ENCODE measurements at regions not wholly inside any gene's neighbourhood (a gene's known extent, or its start where the extent isn't known, plus 50 kb on each side); places are given as distances from the start of the nearest gene placed in this dataset.
A peak's percentile ranks its signal among the peaks of the same experiment; 100 is the strongest.
"Not testable (repeated sequence)": the region's sequence is repeated elsewhere in the genome, so short reads cannot be mapped to it uniquely, and the experiment has no call there.

DNA sequence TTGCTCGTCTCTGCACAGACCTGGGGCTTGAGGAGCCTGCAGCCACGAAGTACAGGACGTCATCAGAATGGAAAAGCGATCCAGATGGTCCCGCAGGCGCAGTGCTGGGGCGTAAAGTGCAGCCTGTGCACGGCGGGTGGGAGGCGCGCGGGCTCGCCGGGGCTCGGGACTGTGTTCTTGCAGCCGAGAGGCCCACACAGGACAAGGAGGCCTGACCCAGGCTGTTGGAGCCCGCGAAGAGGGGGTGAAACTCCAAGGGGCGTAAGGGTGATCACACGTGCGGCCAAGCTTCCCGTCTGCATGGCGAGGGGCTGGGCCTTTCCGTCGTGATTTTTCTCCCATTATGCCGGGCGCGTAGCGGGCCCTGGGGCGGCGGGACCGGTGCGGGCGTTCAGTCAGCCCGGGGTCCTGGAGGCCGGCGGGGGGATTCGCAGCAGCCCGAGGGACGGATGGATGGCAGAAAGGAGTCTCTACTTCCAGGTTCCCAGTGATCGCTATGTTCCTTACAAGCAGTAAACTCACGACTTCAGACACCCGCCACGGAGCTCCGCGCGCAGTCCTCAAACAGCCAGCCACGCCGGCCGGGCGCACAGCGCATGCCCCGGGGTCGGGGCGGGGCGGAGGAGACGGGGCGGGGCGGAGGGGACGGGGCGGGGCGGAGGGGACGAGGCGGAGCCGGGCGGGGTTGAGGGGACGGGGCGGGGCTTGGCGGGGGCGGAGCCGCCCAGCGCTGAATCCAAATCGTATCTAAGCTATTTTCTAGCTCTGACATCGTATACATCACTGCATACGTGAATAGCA, 141.0 kb upstream of the KCNJ18 start:
- peak; percentile 86 for DNase-seq (ENCODE audit: low read depth)

DNA sequence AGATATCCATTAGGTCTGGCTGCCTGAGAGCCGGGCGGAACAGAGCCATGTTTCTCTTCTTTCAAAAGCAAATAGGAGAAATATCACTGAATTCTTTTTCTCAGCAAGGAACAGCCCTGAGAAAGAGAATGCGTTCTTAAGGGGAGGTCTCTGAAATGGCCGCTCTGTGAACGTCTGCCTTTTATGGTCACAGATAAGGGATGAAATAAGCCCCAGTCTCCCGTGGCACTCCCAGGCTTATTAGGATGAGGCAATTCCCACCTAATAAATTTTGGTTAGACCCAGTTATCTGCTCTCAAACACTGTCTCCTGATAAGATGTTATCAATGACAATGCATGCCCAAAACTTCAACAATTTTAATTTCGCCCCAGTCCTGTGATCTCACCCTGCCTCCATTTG, 133.4 kb upstream of the KCNJ18 start:
- DNase-seq (ENCODE audit: low read depth), result not testable (repeated sequence)

DNA sequence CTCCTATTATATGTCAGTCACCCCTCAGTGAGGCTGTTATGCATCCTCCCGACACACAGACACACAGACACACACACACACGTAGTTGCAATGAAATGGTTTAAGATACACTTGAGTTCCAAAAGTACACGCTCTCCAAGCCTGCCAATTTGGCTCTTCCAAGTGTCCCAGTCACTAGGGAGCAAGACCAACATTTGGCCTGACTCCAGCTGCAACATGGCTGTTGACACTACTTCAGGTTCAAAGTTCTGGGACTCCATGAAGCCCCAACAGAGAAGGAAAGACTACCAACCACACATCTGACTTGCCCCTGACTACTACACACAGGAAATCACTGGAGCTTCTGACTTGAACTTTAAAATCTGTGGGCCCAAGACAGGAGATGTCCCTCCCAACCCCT, 128.1 kb upstream of the KCNJ18 start:
- DNase-seq (ENCODE audit: low read depth), result no peak

DNA sequence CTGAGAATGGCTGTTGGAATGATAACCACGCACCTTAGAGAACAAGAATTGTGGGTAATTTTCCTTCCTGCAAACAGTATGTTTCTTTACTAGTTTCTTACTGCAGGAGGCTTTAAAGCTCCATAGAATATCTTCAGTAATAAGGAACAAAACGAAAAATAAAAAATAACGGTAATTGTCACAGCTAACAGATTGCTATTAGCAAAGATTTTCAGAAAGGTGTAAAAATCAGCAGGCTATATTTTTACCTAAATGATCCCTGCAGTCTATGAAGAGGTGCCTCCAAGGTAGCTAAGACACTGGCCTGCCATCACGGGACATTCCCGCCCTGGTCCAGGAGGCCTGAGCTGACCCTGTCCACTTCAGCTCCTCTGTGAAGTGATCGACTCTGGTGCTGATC, 127.6 kb upstream of the KCNJ18 start:
- not testable (repeated sequence) for DNase-seq (ENCODE audit: low read depth)

DNA sequence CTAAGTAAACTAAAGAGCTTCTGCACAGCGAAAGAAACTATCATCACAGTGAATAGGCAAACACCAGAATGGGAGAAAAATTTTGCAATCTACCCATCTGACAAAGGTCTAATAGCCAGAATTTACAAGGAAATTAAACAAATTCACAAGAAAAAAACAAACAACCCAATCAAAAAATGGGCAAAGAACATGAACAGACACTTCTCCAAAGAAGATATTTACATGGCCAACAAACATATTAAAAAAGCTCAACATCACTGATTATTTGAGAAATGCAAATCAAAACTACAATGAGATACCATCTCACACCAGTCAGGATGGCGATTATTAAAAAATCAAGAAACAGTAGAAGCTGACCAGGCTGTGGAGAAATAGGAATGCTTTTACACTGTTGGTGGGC, 121.9 kb upstream of the KCNJ18 start:
- DNase-seq (ENCODE audit: low read depth), result not testable (repeated sequence)

DNA sequence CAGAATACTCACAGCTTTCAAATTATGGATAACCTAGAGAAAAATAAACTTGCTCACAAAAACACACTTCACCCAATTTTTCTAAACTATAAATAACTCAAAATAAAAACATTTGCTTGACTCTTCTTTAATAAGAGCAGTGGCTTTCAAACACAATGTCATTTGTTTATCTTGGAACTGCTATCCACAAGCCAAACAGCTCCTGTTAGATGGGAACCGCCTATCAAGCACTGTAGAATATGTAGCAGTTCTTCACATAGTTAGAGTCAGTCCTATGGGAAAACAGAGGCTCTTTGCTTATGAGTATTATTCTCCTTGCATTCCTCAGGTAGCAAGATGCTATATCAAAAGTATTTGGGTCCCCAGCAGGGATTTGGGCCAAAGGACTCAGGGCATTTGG, 120.2 kb upstream of the KCNJ18 start:
- not testable (repeated sequence) for DNase-seq (ENCODE audit: low read depth)

DNA sequence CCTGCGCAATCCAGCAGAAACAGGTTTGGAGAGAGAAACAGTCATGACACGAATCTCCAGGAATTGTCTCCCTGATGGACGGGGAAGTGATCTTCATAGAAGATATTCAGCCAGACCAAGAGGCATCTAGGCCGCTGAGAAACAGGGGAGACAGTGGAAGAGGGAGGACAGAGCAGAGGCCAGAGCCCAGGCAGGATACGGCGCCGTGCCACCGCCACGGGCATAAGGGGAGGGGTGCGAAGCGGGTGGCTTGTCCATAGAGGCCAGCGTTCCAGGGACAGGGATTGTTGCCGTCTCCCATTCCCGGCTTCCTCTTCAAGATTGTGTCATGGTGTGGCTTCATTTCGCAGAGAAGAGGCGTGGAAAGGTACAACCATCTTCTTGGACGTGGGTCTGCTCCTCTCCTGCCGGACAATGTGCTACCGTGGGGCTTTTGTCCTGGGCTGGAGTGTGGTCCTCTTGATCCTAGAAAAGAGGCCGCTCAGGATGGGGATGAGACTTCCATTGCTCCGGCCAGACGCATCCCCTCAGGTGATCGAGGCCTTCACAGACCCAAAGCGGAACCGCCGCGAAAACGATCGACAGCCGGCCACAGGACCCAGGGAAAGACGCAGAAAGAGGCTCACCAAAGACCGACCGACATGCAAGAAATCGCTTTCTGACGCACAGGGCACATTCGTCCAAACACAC, 118.9 kb upstream of the KCNJ18 start:
- DNase-seq (ENCODE audit: low read depth), result not testable (repeated sequence)

DNA sequence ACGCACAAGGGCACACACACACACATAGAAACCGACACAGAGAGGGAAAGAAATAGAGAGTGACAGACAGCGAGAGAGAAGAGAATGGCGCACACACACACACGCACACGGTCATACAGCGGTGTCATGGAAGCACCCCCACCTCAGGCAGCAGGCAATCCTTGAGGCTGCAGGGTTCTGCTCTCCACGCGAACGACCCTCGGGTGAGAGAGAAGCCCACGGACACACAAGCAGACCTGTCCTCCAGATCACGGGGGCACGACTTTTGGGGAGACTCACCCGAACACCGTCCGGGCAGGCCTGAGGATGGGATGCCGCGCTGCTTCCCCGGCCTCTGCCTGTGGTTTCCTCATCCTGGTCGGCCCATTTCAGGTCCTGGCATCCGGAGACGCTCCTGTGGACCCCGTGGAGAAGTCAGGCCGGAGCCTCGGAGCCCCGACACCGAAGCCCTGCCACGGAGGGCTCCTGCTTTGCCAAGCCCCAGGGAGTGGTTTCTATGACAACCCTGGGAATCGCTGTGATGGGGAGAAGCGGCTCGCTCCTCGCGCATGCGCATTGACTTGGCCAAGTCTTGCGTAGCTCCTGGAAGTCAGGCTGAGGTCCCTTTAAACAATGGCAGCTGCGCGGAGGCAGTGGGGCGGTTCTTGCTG, 118.2 kb upstream of the KCNJ18 start:
- DNase-seq (ENCODE audit: low read depth), result no peak

DNA sequence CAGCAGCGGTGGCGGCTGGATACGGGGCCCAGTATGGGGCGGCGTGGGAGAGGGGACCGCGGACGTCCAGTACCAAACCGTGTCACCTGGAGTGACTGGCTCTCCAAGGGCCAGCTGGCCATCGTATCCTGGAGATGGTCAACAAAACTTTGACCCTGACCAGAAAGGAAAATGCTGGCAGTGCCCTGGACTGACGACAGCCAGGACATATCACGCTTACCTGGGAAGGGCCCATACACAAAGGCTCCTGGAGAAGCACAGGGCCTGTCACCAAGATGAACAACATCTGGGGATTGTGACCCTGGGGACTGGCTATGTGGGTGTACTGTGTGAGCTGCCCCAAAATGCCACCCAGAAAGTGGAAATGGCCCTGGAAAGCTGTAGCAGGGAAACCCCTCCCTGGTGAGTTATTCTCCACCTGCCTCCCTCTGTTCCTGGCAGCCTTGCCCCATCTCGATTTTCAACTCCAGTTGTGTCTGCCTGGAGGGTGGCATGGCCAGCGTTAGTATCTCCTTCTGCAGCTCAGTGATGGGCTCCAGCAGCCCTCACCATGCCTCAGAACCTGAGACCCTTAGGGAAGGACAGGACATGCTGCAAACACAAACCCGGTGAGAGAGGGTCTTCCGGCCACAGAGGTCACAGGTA, 117.6 kb upstream of the KCNJ18 start:
- DNase-seq (ENCODE audit: low read depth), result not testable (repeated sequence)

DNA sequence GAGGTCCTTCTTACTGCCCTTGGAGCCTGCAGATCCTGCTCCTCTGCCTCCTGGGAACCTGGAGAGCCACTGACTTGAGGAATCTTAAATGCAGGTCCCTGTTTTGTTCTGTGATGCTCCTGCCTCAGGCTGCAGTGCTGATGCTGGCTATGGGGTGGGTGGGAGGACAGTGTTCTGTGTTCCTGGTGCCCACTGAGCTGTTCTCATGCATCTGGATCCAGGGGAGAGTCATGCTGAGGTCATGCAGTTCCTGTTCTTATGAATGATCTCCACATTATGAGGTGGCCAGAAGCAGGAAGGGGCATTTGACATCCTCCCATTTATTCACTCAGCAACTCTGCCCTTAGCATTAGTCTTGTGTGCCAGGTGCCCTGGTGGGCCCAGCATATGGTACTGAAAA, 113.5 kb upstream of the KCNJ18 start:
- not testable (repeated sequence) for DNase-seq (ENCODE audit: low read depth)

DNA sequence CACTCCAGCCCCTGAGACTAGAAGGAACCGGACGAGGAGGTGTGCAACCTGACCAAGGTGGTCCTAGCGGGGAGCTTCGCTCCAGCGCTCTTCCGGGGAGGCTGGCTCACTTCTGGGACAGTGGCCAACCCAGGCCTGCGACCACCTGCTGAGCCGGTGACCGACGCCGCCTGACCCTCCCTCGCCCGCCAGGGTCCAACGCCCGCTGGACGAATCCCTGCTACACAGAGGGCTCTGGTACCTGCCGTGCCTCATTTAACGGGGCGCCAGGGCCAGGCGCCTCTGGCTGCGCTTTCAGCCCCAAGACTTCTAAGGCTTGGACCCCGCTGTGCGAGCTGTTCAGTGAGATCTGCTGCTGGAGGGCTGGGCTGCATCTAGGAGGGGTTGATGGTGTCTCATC, 99.5 kb upstream of the KCNJ18 start:
- DNase-seq (ENCODE audit: low read depth), result no peak

DNA sequence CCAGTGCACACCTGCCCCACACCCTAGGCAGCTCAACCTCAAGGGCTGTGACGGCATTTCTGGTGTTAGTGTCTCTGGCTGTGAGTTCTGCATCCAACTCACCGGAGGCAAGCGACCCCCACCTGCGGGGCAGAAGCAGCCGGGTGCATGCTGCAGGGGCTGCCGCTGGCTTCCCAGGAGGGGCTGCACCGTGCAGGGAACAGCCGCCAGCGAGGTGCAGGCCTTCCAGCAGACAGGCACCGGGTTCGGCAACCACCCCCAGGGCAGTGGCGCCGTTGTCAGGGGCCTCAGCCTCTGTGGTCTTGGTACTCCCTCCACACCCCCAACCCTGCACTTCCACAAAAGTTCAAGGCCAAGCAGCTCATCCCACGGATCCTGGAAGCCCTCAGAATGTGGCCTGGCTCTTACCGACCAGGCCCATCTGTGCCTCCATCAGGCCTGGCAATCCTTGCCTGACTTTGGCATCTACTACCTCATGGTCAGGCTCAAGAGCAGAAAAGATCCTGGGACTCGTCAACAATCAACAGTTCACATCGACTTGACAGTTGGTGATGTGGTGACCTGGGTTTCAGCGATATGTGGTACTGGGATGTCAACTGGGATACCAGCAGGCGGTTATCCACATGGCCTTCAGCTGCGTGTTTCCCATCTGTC, 98.7 kb upstream of the KCNJ18 start:
- DNase-seq (ENCODE audit: low read depth), result not testable (repeated sequence)

DNA sequence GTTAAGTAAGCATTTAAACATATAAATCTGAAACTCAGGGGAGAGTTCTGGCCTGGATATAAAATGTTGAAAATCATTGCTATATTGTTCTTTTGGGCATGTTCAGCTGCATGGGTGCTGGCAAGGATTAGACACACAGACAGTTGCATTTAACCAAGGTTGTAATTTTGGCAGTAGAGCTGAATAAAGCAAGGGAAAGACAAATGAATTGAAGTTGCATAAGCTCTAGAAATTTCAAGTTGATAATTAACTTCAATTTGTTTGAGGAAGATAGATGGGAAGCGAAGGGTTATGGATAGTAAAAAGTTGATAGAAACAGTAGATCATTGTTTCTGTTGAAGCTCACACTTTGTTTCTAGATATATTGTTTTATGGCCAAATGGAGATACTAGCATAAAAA, 97.2 kb upstream of the KCNJ18 start:
- DNase-seq (ENCODE audit: low read depth), result no peak

DNA sequence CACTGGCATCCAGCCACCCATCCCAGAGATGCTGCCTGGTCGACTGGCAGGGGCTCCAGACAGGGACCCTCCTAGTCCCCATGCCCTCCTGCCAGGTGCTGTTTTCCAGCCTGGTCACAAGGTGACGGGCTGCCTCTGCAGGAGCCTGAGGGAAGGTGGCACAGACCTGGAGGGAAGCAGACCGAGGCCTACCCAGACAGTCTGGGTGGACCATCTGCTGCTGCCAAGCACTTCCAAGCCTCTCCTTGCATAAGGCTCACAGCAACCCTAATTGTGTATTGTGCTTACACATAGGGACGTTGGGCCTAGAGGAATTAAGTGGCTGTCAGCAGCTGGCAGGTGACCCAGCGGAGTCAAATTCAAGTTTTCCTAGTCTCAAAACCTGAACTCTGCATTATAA, 90.1 kb upstream of the KCNJ18 start:
- DNase-seq (ENCODE audit: low read depth), result no peak

DNA sequence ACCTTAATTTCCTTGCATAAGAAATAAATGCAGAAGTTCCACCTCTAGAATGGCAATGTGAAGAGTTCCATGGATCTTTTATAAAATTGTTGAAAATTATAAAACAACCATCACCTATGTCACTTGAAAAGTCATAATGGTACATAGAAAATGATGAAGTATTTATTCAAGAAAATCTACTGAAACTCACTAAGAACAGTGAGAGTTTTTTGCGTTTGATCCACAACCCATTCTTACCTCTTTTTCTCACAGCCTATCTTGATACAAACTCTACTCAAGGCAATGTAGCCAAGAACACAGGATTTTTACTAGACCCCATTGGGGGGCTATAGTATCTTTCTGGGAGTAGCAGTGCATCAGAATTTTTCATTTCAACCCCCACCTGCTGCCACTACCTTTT, 89.0 kb upstream of the KCNJ18 start:
- not testable (repeated sequence) for DNase-seq (ENCODE audit: low read depth)

DNA sequence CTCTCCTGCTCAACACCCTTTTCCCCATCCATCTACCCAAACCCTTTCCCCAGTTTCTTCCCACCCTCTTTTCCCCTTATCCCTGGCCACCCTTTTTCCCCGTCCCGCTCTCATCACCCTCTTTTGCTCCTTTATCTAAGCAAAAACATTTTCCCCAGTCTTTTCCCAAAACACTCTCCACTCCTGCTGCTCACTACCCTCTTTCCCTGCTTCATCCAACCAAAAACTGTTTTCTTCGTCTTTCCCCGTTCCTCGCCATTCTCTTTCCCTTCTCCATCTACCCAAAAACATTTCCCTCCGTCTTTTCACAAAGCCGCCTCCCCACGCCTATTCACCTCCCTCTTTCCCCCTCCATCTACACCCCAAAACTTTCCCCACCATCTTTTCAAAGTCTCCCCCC, 80.9 kb upstream of the KCNJ18 start:
- not testable (repeated sequence) for DNase-seq (ENCODE audit: low read depth)

DNA sequence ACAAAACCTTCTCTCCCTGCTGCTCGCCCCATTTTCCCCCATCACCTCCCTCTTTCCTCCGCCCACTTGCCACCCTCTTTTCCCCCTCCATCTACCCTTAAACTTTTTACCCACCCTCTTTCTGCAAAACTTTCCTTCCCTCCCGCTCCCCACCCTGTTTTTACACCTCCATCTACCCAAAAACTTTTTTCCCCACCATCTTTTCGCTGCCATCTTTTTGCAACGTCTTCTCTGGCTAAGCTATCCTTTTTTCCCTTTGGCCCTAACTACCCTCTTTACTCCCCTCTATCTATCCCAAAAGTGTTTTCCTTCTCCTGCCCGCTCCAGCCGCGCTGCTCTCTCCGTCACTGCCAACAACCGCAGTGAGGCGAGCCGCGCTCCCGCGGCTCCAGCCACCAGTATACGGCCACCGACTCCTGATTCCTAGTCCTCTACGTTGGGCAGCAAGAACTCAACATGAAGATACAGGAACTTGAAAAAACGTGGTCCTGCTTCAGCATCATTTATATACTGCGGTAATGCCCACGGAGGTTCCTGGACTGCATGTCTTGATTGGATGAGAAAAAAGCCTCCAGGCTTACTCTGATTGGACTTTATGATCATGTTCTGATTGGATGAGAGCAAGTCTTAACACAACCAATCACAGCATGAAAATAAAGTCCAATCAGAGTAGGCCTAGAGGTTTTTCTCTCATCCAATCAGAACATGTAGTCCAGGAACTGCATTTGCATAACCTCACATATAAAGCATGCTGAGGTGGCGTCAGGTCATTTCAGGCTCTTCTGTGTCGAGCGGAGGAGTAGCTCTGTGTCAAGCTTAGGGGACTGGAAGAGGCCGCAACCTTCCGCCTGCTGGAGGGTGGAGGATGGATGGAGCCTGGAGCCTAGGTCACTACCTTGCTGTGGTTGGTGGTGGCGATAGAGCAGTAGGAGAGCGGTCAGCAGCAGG, 79.9 kb upstream of the KCNJ18 start:
- DNase-seq (ENCODE audit: low read depth), result not testable (repeated sequence)

DNA sequence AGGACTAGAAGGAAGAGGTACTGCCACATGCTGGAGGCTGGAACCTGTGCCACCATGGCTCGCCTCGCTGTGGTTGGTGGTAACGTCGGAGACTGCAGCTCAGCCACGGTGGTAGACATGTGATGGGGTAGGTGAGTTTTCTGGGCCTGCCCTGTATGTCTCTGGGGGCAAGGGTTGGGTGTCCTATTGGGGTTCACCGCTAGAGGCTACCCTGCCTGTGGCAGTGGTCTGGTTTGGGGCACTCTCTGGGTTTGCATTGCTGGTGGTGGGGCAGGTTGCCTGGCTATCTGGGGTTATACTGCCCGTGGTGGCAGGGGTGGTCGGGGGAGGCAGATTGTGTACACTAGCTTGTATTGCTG, 79.3 kb upstream of the KCNJ18 start:
- DNase-seq (ENCODE audit: low read depth), result no peak

DNA sequence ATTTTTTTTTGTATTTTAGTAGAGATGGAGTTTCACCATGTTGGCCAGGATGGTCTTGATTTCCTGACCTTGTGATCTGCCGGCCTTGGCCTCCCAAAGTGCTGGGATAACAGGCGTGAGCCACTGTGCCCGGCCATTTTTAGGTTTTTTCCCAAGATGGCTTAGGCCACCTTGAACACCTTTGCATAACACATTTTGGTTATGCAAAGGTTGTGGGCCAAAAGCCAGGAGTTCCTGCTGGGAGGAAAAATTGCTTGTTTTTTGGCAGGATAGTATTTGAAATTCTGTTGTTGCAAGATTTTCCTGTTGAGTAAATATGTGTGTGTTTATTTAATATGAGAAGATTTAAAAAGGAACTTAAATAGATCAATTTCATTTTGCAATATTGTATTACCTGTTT, 65.3 kb upstream of the KCNJ18 start:
- DNase-seq (ENCODE audit: low read depth), result not testable (repeated sequence)
